ENCODE measurements at regions not wholly inside any gene's neighbourhood (a gene's known extent, or its start where the extent isn't known, plus 50 kb on each side); places are given as distances from the start of the nearest gene placed in this dataset.

GRCh38 chrX:13891377-13892140 is 74.7 kb upstream of the GPM6B start:
- TF ChIP-seq, protein P1, sequence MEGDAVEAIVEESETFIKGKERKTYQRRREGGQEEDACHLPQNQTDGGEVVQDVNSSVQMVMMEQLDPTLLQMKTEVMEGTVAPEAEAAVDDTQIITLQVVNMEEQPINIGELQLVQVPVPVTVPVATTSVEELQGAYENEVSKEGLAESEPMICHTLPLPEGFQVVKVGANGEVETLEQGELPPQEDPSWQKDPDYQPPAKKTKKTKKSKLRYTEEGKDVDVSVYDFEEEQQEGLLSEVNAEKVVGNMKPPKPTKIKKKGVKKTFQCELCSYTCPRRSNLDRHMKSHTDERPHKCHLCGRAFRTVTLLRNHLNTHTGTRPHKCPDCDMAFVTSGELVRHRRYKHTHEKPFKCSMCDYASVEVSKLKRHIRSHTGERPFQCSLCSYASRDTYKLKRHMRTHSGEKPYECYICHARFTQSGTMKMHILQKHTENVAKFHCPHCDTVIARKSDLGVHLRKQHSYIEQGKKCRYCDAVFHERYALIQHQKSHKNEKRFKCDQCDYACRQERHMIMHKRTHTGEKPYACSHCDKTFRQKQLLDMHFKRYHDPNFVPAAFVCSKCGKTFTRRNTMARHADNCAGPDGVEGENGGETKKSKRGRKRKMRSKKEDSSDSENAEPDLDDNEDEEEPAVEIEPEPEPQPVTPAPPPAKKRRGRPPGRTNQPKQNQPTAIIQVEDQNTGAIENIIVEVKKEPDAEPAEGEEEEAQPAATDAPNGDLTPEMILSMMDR (IDR thresholded peaks at IDR 0.05 in 8 of 11, conservative IDR thresholded peaks at IDR 0.05 in 3 of 11): no peak
- TF ChIP-seq POLR2A (IDR thresholded peaks at IDR 0.05) (no peak), POLR2AphosphoS5 (IDR thresholded peaks at IDR 0.05) (no peak)

Measured in spleen (tissue), 7 donors.